NCI-H345 (cell line): ENCODE measurements at regions not wholly inside any gene's neighbourhood (a gene's known extent, or its start where the extent isn't known, plus 50 kb on each side); places are given as distances from the start of the nearest gene placed in this dataset.
"Not testable (repeated sequence)": the region's sequence is repeated elsewhere in the genome, so short reads cannot be mapped to it uniquely, and the experiment has no call there.

Experiments used
- DNase-seq: peaks from one replicate; lab custom pipeline; 2025; lab: John Stamatoyannopoulos, UW

DNA sequence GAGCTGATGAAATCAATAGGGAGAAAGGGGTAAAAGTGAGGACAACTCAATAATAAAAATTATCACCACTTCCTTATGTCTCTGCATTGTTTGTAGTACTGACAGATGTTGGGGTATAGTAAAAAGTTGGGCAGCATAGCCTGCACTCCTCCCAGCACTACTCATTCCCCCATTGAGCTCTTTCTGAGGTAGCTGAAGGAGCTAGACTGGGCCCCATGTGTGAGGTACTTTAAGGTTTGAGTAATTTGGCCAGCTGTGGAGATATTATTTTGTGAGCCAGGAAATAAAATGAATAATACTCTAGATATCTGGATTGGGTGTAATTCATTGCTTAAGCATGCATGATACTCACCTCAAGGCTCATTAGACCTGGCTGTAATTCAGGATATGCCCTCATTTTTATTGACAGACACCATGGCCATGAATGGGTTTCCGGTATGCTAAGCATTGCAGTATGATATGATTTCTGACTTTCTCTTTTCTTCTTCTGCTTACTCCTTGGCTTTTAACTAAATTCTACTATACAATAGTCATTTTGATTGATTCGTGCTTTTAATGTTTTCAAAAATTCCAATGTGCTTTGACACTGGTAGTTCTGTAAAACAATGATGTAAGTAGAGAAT, 283.9 kb upstream of the RIMS1 start:
- DNase-seq, result no peak

DNA sequence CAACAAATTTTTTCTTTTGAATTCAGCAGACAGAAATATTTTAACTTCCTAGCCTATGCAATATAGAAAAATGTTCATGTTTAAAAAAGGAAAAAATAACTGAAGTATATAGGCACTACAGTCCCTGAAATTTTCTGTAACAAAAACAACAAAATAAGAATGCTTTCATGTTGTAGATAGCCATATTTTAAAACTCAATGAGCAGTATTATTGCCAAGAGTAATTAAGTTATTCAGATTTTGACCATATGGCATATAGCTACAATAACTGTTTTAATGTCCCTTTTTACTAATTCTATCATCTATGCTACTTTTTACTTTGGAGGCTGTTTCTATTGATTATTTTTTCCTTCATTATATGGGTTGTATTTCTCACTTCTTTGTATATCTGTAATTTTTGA, 283.3 kb upstream of the RIMS1 start:
- no peak for DNase-seq

DNA sequence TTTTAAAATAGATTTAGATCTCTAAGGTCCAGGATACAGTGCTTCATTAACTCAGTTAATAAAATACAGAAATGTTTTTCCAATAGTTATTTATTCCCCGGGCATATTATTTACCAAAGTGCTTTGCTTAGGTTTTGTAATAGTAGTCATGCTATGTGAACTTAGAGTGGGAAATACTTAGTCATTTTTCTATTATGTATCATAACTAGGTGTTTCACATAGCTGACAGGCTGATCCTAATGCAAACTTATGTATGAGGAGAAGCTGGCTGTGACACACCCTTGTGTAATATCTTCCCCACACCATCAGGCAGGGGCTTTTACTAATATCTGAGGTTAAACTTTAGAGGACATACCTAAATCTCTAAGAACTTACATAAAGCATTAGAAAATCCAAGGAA, 277.7 kb upstream of the RIMS1 start:
- DNase-seq, result no peak

DNA sequence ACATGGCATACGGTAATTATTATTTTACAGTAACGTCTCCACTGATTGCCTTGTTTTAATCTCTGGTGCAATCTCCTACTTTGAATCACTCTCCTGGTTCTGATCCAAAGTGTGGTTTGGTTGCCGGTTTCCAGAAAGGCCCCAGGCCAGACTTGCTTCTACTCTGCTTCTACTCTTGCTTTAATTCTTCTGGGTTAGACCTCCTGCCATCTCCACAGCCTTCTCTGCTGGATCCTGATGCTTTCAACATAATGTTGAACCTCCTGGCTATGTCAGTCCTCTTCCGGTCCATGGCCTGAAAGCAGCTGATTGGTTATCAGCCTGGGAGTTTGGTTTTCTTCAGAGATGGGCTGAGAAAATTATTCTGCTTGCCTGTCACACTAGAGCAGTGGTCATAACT, 266.5 kb upstream of the RIMS1 start:
- DNase-seq, result no peak

DNA sequence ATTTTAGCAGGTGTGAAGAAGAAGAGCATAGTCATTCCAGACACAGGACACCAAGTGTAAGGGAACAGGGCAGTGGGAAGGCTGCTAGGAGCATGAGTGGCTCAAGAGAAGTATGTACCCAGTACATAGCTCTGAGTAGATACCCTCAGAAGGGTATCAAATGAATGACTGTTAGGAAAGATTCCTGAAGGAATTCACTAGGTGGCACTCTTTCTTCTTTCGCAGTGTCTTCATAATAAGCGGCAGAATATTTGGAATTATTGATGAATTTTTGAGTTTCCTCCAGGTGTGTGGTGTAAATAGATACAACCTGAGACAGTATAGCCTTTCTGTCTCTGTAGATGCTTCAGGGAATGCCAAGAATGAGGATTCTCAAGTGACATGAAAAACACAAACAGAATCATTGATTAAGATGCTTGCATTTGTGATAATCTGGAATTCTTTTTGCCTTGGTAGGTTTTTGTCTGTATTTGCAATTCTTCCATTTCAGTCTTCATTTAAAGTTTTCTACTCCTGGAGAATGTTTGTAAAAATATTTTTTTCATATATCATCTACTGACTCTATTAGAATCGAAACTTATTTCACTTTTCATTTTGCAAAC, 264.3 kb upstream of the RIMS1 start:
- no peak for DNase-seq

DNA sequence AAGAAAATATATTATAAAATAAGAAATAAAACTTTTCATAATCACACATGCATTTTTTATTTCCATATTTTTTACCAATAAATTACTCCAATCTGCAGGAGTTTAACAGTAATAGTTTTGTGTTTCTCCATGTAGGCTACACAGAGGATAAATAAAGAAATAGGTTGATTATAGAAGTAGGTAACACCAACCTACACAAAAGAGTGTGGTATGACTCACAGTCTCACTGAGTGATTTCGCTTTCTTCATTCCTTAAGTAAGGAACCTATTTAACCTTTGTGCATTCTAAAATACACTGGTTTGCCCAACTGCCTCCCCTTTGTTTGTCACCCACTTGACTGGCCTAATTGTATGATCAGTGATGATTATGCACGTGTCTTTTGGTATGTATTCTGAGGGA, 244.2 kb upstream of the RIMS1 start:
- DNase-seq, result no peak

DNA sequence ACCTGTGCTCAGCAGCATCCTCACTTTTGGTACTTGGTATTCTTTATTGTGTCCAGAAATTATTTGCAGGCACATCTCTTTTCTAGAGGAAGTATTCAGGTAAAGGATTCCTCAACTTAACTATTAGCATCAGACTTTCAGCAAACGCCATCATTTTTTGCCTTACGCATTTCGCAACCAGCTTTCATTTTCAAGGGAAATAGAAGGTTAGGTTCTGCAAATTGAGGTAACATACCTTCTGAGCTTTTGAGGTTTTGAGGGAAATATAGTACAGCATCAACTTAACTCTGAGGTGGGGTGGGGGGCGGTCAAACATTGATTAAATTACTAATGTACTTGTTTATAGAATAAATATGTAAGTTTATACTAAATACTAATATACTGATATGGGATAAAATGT, 243.6 kb upstream of the RIMS1 start:
- no peak for DNase-seq

DNA sequence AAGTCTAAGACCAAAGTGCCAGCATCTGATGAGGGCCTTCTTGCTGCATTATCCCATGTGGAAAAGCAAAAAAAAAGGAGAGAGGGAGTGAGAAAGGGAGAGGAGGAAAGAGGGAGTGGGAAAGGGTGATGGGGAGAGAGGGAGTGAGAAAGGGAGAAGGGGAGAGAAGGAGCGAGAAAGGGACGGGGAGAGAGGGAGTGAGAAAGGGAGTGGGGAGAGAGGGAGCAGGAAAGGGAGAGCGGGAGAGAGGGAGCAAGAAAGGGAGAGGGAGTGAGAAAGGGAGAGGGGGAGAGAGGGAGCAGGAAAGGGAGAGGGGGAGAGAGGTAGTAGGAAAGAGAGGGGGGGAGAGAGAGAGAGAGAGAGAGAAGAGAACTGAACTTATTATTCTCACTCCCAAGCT, 241.1 kb upstream of the RIMS1 start:
- no peak for DNase-seq

DNA sequence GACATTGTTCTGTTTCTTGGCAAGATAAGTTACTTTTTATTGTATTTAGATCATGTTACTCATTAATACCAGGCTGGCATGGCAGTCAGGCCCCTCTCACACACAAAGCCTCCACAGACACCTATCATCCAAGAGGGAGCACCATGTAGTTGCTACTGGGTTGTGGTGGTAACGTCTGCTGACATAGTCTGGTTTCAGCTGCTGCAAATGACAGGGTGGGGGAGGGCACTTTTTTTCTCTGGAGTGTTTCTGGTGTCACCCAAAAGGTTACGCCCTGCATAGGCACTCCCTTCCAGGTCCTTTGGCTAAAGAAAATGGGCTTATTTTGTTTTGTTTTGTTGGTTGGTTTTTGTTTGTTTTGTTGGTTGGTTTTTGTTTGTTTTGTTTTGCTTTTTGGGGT, 236.4 kb upstream of the RIMS1 start:
- no peak for DNase-seq

DNA sequence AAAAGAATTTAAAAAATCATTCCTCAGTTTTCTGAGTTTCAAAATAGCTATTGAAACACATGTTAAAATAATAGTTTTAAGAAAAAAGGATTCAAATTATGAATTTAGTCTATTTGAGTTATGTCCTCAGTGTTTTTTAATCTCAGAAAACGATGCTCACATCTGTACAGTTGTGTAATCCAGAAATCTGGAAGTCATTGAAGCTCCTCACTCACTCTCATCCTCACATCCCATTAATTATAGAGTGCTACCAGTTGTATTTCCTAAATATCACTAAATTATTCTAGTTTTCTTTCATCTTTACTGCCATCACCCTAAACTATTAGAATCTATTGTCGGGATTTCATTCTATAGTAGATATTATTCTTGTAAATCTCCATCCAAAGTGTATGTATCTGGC, 234.7 kb upstream of the RIMS1 start:
- DNase-seq, result no peak

DNA sequence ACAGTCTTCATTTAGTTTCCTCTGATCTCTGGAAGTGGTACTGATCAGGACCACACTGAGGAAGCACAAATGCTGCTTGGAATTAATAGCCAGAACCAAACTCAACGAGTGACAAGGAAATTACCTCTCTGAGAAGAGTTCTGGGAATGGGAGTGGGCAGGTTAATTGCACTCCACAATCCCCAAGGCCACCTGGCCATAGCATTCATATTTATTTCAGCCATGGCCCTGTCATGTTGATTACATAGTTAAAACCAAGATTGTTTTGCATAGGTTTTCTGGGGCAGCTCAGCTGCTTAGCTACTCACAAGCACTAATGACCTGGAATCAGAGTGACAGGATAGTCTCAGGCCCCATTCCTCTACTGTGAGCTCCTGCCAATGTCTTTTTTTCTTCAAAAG, 230.2 kb upstream of the RIMS1 start:
- no peak for DNase-seq

DNA sequence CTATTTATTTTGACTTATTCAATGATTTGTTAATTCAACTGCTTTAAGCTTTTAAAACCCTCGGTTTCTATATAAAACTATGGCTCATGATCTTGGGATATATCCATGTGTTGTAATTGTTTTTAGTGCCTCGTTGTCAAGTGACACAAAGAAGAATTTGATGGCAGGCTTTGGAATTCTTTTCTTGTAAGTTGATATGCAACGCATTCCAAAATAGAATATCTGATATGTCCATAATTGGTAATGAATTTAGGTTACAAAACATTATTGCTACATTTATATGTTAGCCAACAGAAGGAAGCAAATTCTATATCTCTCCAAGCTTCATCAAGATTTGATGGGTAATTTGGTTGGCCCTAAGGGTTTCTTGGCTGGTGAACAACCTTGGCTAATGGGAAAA, 220.4 kb upstream of the RIMS1 start:
- no peak for DNase-seq

DNA sequence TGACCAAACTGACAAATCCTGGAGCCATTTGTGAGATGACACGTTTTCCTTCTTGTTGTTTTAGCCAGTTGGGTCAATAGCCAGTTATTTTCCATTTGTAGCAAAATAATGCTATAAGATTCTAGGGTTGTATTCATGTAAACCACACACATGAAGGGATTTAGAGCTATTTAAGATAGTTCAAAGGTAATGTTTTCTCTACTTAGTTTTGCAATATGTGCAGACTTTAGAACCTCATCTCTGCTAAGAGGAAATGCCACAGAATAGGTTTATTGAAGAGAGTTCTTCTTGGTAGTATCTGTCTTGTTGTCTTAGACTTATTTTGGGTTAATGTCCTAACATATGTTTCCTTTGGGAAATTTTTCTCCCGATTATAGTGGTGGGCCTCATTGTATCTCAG, 213.5 kb upstream of the RIMS1 start:
- no peak for DNase-seq

DNA sequence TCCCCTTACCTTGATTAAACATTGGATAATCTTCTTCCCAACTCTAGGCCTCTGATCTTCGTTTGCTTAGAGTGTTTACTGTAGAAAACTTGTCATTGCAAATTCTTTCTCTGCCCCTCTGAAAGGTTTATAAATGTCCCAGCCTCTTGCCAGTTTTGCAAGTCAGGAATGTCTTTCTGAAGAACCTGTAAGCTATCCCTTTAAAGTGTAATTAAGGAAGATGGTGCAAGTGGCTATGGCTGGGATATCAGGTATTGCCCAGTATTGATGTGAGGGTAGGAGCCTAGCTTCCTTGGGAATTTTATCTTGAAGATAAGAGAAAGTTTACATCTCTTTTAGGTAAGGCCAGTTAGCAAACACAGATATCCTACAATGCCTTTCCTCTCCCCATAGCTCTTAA, 211.0 kb upstream of the RIMS1 start:
- no peak for DNase-seq

DNA sequence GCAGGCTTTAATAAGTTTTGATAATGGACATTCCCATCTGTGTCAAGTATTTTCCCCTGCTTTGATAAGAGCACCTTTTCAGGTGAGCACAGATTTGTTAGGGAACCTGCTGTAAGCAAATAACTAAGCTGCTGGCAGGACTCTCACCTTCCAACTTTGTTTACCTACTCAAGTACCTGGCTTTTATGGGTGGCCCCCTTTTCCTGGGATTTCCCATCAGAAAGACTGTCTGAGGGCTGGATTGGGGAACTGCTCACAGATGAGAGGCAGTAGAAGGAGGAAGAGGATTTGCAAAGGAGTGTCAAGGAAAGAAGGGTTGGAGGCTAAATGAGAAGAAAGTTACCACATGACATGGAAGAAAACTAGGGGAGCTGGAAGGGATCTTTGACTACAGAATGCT, 210.1 kb upstream of the RIMS1 start:
- DNase-seq, result no peak

DNA sequence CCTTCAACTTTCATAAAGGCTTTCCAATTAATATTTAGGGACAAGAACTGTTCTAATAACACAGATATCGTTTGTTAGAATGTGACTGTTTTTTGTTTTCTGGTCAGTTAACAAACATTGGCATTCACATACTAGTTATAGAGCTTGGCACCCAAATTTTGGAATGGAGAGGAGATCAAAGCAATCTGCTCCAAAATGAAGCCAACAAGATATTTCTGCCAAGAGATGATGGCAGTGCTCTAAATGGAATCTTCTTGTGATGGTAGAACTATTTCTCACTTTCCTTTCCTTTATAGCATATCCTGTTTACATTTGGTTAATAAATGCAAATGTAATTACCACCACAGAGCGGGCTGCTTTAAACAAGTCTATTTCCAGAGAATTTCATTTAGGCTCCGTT, 208.3 kb upstream of the RIMS1 start:
- DNase-seq, result no peak

DNA sequence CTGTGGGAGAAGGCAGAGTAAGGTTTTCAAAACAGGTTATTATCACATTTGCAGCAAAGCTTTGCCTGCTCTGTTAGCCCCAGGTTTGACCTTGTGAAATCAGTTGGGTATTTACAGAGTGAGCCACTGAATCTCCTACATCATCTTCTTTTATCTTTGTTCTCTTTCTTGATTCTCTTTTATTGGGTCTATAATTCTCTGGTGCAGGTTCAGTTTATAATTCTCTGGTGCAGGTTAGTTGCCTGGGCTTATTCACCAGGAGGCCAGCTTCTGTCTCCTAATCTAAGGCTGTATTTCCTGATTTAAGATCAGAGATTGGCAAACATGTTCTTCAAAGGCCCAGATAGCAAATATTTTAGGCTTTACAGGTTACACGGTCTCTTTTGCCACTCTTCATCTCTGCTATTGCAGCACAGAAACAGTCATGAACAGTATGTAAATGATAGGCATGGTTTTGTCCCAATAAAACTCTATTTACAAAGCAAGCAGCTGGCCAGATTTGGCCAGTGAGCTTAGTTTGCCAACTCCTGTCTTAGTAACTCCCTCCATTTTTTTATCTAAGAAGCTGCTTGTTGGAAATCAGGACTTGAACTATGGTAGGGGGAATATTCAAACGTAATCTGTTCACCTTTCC, 205.0 kb upstream of the RIMS1 start:
- no peak for DNase-seq

DNA sequence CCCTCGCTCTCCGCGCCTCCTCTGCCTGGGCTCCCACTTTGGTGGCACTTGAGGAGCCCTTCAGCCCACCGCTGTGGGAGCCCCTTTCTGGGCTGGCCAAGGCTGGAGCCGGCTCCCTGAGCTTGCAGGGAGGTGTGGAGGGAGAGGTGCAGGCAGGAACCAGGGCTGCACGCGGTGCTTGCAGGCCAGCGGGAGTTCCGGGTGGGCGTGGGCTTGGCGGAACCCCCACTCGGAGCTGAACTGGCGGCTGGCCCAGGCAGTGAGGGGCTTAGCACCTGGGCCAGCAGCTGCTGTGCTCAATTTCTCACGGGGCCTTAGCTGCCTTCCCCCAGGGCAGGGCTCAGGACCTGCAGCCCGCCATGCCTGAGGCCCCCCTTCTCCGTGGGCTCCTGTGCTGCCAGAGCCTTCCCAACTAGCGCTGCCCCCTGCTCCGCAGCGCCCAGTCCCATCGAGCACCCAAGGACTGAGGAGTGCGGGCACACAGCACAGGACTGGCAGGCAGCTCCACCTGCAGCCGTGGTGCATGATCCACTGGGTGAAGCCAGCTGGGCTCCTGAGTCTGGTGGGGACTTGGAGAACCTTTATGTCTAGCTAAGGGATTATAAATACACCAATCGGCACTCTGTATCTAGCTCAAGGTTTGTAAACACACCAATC, 200.2 kb upstream of the RIMS1 start:
- not testable (repeated sequence) for DNase-seq

DNA sequence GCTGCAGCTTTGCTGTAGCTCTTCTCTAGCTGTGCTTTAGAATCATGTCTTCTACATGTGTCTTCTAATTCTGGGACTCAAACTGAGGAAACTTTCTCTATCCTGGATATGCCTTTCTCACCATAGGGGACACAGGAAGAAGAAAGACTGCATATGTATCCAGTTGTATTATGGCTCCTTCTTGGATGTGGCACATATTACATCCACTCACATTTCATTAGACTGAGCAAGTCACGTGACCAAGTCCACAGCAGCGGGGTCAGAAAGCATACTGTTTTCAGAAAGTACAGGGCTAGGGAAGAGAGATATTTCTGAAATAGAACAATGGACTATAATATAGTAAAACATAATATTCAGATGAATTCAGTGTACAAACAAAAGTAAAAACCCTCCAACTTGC, 187.6 kb upstream of the RIMS1 start:
- no peak for DNase-seq

DNA sequence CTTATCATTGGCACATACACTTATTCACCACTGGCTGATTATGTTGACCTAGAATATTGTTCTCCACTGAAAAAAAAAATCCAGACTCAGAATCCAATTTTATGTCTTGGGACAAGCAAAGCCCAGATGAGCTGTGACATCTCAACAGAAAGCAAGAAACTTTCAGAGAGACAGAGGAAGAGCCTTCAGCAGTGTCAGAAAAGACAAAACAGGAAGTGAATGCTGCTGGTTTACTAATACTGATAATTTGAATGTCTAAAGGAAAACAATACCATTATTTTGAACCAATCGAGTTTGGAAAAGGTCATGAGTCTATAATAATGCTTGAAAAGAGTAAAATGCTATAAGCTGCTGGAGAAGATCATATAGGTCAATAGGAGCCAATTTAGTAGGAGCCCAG, 179.8 kb upstream of the RIMS1 start:
- DNase-seq, result no peak

DNA sequence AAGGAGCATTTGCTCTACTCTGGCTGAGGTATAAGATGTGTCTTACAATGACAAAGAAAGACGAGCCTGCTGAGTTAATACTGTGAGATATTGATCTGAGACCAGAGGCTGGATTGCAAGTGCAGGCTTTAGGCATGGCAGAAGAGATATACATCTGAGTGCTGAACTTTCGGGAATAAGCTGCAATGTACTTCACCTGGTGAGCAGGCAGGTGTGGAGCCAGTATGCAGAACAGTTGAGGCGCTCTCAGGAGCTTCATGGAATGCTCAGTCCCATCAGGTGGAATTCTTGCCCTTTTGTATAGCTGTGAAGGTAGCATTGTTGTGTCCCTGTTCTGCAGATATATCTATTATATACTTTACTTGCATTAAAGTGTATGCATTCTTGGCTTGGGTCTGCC, 179.3 kb upstream of the RIMS1 start:
- no peak for DNase-seq

DNA sequence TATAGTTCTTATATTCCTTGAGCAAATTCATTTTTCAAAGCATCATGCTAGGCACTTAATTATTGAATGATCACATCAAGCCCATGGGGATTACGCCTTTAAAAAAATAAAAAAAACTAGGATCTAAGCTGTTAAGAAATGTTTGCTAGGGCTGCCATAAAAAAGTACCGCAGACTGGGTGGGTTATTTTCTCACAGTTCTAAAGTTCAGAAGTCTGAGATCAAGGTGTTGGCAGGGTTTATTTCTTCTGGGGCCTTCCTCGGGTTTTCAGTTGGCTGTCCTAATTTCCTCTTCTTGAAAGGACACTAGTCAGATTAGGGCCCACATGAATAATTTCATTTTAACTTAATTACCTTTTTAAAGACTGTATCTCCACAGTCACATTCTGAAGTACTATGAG, 165.6 kb upstream of the RIMS1 start:
- no peak for DNase-seq

DNA sequence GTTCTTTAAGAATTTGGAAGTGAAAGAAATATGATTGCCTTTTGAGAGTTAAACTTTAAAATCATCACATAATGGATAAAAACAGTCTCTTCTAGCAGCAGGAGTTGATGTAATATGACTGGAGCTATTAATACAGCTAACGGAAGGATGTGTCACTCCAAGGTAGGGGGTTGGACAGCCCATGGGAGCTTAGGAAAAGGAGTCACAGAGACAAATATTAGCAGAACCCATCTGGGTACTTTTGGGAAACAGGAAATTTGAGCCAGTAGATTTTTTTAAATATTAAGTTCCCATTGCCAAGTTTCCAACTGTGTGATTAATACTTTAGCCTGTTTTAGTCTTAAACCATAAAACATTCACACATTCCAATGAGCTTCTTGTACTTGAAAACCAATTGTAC, 164.7 kb upstream of the RIMS1 start:
- no peak for DNase-seq

DNA sequence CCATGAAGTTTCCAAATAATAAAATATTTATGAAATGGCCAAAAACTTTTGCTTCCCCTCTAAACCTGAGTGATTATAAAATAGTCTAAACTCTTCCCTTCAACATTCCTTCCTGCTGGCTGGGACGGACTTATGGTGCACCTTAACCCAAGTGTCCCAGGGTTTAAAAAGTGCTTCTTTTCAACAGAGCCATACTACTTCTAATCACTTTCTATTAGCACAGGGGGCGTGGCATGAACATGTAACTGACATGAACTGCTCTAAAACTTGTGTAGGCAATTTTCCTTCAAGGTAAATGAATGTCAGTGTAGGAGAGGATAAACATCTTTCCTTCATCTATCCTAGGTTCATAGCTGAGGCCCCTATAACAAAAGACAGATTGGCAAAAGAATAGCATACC, 163.6 kb upstream of the RIMS1 start:
- no peak for DNase-seq
